DND-41 (cell line): ENCODE measurements at regions not wholly inside any gene's neighbourhood (a gene's known extent, or its start where the extent isn't known, plus 50 kb on each side); places are given as distances from the start of the nearest gene placed in this dataset.
"Not testable (repeated sequence)": the region's sequence is repeated elsewhere in the genome, so short reads cannot be mapped to it uniquely, and the experiment has no call there.

Source experiments
- ATAC-seq: fragments of 200-7000 bp; cut with Tn5 transposase; 3 replicates; pipeline ENCODE4 v1.9.1; 2021; ENCODE audit warnings: low read depth; ENCODE audit not compliant: insufficient read depth
- DNase-seq: peaks from one replicate; pipeline ENCODE4 v3.0.0-alpha.2; 2020
- H2AFZ ChIP-seq: 2 replicates; pipeline ENCODE4 v1.6.0; 2012; ENCODE audit warnings: low read depth, low read length
- H3K27ac ChIP-seq: 2 replicates; pipeline ENCODE4 v1.5.1; 2012; ENCODE audit warnings: low read length, inconsistent platforms
- H3K27me3 ChIP-seq: fragments of 200-600 bp; sonication (generic); 2 replicates; pipeline ENCODE4 v1.6.0; 2012; ENCODE audit warnings: low read length, mild to moderate bottlenecking, inconsistent platforms; ENCODE audit not compliant: insufficient read depth, poor library complexity
- H3K36me3 ChIP-seq: 2 replicates; pipeline ENCODE4 v1.5.1; 2012; ENCODE audit warnings: low read length, inconsistent platforms; ENCODE audit not compliant: insufficient read depth
- H3K4me1 ChIP-seq: 2 replicates; pipeline ENCODE4 v1.5.1; 2012; ENCODE audit warnings: mild to moderate bottlenecking, low read length; ENCODE audit not compliant: insufficient read depth
- H3K4me2 ChIP-seq: 2 replicates; pipeline ENCODE4 v1.6.0; 2012; ENCODE audit warnings: mild to moderate bottlenecking, moderate library complexity, low read length, inconsistent platforms; ENCODE audit not compliant: insufficient read depth
- H3K4me3 ChIP-seq, 2 experiments: fragments of 200-600 bp in 1 of 2; shearing (Covaris generic) in 1 of 2; 2 replicates each; pipeline ENCODE4 v1.5.1; 2012 to 2016; ENCODE audit warnings: inconsistent platforms in 2 of 2, low read length in 2 of 2, mild to moderate bottlenecking in 2 of 2, low read depth in 1 of 2, moderate library complexity in 1 of 2
- H3K79me2 ChIP-seq: 2 replicates; pipeline ENCODE4 v1.6.0; 2012; ENCODE audit warnings: low read length, inconsistent platforms; ENCODE audit not compliant: insufficient read depth
- H3K9ac ChIP-seq: 2 replicates; pipeline ENCODE4 v1.6.0; 2012; ENCODE audit warnings: low read depth, mild to moderate bottlenecking, inconsistent platforms, low read length, moderate library complexity
- H3K9me3 ChIP-seq: 2 replicates; pipeline ENCODE4 v1.5.1; 2012; ENCODE audit warnings: low read length, moderate library complexity, mild to moderate bottlenecking, inconsistent platforms; ENCODE audit not compliant: insufficient read depth, severe bottlenecking
- H4K20me1 ChIP-seq: 2 replicates; pipeline ENCODE4 v1.6.0; 2012; ENCODE audit warnings: low read length; ENCODE audit not compliant: insufficient read depth
- CTCF ChIP-seq: IDR thresholded peaks from 2 replicates; pipeline ENCODE4 v1.5.1; 2012; ENCODE audit warnings: borderline replicate concordance, low read length, moderate library complexity, mild to moderate bottlenecking; ENCODE audit not compliant: poor library complexity, severe bottlenecking; ENCODE audit errors: extremely low read depth
- EZH2 ChIP-seq: IDR thresholded peaks from 3 replicates; pipeline ENCODE4 v1.6.1; 2012; ENCODE audit warnings: borderline replicate concordance, low read depth, mild to moderate bottlenecking, moderate library complexity, low read length, inconsistent platforms; ENCODE audit not compliant: severe bottlenecking

- Histone ChIP-seq H3K27ac (no peak overlapping the region), H3K79me2 (no peaks in the 10 kb centered on the region), H3K9ac (no peak overlapping the region), H3K36me3 (no peaks in the 10 kb centered on the region), H3K9me3 (no peaks in the 10 kb centered on the region), H2AFZ (no peak overlapping the region), H3K4me2 (no peak overlapping the region), H4K20me1 (no peaks in the 10 kb centered on the region), H3K27me3 (no peaks in the 10 kb centered on the region), H3K4me3 (no peak overlapping the region), H3K4me1 (no peaks in the 10 kb centered on the region)
- TF ChIP-seq CTCF (no peak), EZH2 (no peak)
- DNase-seq (no peak), ATAC-seq (no peak)
Observed at GRCh38 chr4:128428397-128428796, 140.8 kb upstream of the PGRMC2 start.

- Histone ChIP-seq H4K20me1 (no peaks in the 10 kb centered on the region), H3K4me1 (no peaks in the 10 kb centered on the region), H3K27me3 (no peaks in the 10 kb centered on the region), H3K36me3 (no peaks in the 10 kb centered on the region), H2AFZ (no peak overlapping the region), H3K4me2 (no peak overlapping the region), H3K79me2 (no peaks in the 10 kb centered on the region), H3K9me3 (no peaks in the 10 kb centered on the region), H3K4me3 (no peak overlapping the region), H3K9ac (no peak overlapping the region), H3K27ac (no peak overlapping the region)
- TF ChIP-seq EZH2 (no peak), CTCF (no peak)
- ATAC-seq (peak; percentile 19; the same call in 1 of the 3 replicates), DNase-seq (no peak)
Observed at GRCh38 chr4:128427832-128428366, 140.3 kb upstream of the PGRMC2 start.

GRCh38 chr4:128424527-128425497 lies 137.2 kb upstream of the PGRMC2 start:
- Histone ChIP-seq H3K27ac (no peak overlapping the region), H3K27me3 (no peaks in the 10 kb centered on the region), H3K36me3 (no peaks in the 10 kb centered on the region), H3K9me3 (no peaks in the 10 kb centered on the region), H2AFZ (no peak overlapping the region), H3K9ac (no peak overlapping the region), H3K4me3 (no peak overlapping the region), H3K4me2 (no peak overlapping the region), H4K20me1 (no peaks in the 10 kb centered on the region), H3K79me2 (no peaks in the 10 kb centered on the region), H3K4me1 (no peaks in the 10 kb centered on the region)
- no peak for ATAC-seq
- no peak for DNase-seq
- TF ChIP-seq CTCF, result no peak
- no peak for TF ChIP-seq EZH2

GRCh38 chr4:128422296-128422695 lies 134.7 kb upstream of the PGRMC2 start:
- H3K4me2 ChIP-seq, H2AFZ ChIP-seq, H3K4me1 ChIP-seq, ATAC-seq, H3K4me3 ChIP-seq, H3K27ac ChIP-seq, H3K79me2 ChIP-seq, H3K27me3 ChIP-seq, H3K9ac ChIP-seq, DNase-seq, H3K9me3 ChIP-seq, H4K20me1 ChIP-seq, H3K36me3 ChIP-seq: not testable (repeated sequence)
